ENCODE measurements at regions not wholly inside any gene's neighbourhood (a gene's known extent, or its start where the extent isn't known, plus 50 kb on each side); places are given as distances from the start of the nearest gene placed in this dataset.

DNA sequence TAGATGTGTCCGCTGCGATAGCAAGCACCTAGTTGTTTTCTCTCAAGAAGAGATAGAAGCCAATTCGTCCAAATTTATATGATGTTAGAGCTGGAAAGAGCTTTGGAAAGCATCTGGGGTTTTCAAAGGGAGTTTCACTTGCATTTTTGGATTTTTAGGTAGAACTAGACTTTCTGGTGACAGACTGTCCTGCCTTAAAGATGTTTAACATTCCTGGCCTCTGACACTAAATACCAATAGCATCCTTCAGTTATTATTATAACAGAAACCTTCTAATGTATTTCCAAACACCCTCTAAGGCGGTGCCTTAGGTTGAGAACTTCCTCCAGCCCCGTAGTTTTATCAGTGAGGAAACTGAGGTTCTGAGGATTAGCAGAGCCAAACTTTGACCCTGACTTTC, 305.3 kb downstream of the SATB1 start:
- TF ChIP-seq, protein P1, sequence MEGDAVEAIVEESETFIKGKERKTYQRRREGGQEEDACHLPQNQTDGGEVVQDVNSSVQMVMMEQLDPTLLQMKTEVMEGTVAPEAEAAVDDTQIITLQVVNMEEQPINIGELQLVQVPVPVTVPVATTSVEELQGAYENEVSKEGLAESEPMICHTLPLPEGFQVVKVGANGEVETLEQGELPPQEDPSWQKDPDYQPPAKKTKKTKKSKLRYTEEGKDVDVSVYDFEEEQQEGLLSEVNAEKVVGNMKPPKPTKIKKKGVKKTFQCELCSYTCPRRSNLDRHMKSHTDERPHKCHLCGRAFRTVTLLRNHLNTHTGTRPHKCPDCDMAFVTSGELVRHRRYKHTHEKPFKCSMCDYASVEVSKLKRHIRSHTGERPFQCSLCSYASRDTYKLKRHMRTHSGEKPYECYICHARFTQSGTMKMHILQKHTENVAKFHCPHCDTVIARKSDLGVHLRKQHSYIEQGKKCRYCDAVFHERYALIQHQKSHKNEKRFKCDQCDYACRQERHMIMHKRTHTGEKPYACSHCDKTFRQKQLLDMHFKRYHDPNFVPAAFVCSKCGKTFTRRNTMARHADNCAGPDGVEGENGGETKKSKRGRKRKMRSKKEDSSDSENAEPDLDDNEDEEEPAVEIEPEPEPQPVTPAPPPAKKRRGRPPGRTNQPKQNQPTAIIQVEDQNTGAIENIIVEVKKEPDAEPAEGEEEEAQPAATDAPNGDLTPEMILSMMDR (IDR thresholded peaks at IDR 0.05 in 8 of 11, conservative IDR thresholded peaks at IDR 0.05 in 3 of 11): no peak
- no peak for TF ChIP-seq POLR2AphosphoS5 (IDR thresholded peaks at IDR 0.05)
- no peak for TF ChIP-seq POLR2A (IDR thresholded peaks at IDR 0.05)
